Adrenal gland (tissue), 9 donors: ENCODE measurements at regions not wholly inside any gene's neighbourhood (a gene's known extent, or its start where the extent isn't known, plus 50 kb on each side); places are given as distances from the start of the nearest gene placed in this dataset.

Experiments used
- DNase-seq, 7 donors: peaks; one replicate each; pipeline ENCODE4 v3.0.0-alpha.2; 2019 to 2020
- H3K27ac ChIP-seq, 5 donors: fragments of 200-600 bp; sonication (generic) in 4 of 5; 1 replicate in 3 of 5; 2 replicates in 2 of 5; pipeline versions ENCODE4 v1.5.1 to v1.8.0; 2016 to 2020; ENCODE audit warnings: mild to moderate bottlenecking in 1 of 5
- H3K27me3 ChIP-seq: fragments of 200-600 bp; 2 replicates; pipeline ENCODE4 v1.8.0; 2021
- H3K36me3 ChIP-seq, 2 donors: fragments of 200-600 bp; replicated peaks in 1 of 2; 1 replicate in 1 of 2; 2 replicates in 1 of 2; pipeline versions ENCODE4 v1.5.1 to v1.8.0; 2018 to 2022
- H3K4me1 ChIP-seq, 2 donors: fragments of 200-600 bp; replicated peaks in 1 of 2; 1 replicate in 1 of 2; 2 replicates in 1 of 2; pipeline versions ENCODE4 v1.5.1 to v1.8.0; 2018 to 2021
- H3K4me3 ChIP-seq, 4 donors: fragments of 200-600 bp; sonication (generic) in 3 of 4; one replicate each; pipeline ENCODE4 v1.5.1; 2016 to 2018
- H3K9me3 ChIP-seq, 3 donors: fragments of 200-600 bp; sonication (generic) in 1 of 3; replicated peaks in 1 of 3; 1 replicate in 2 of 3; 2 replicates in 1 of 3; pipeline versions ENCODE4 v1.5.1 to v1.8.0; 2016 to 2021
- POLR2A ChIP-seq, 2 donors: fragments of 450-650 bp; IDR thresholded peaks; one replicate each; pipeline ENCODE4 v1.6.1; 2017; ENCODE audit warnings: antibody characterized with exemption in 2 of 2, mild to moderate bottlenecking in 2 of 2, moderate library complexity in 1 of 2
- WGBS, 4 donors: extraction: QIAGEN DNeasy Blood & Tissue Kit in 2 of 4; methylation state at CpG; one replicate each; pipeline versions ENCODE4 v1.1.5 to v1.1.7; 2013 to 2017; 5-methylcytosine and 5-hydroxymethylcytosine counted together
- intact Hi-C, 2 donors: fragments of 100-400 bp; cut with DNase I; formaldehyde crosslinking; loops; one replicate each; pipeline versions ENCODE4 v1.14.1 to v1.15.0; 2022 to 2023
- TF ChIP-seq, protein P1 (sequence below), 6 experiments: fragments of 450-650 bp in 4 of 6; fragments of 200-600 bp in 2 of 6; sonication (generic) in 1 of 6; IDR thresholded peaks; 1 replicate in 5 of 6; 2 replicates in 1 of 6; pipeline versions ENCODE4 v1.5.1 to v1.8.0; 2016 to 2021; ENCODE audit warnings: antibody characterized with exemption in 6 of 6, mild to moderate bottlenecking in 2 of 6, moderate library complexity in 1 of 6
- donor health status: healthy with polysubstance abuse.
- donor health status: Bipolar disorder and iron deficiency.
- donor health status: DM: yes; HTN: yes; CAD: no.
- donor health status: DM: no; HTN: no; CAD: no.
- donor health status: DM: no; HTN: no; CAD: no.

DNA sequence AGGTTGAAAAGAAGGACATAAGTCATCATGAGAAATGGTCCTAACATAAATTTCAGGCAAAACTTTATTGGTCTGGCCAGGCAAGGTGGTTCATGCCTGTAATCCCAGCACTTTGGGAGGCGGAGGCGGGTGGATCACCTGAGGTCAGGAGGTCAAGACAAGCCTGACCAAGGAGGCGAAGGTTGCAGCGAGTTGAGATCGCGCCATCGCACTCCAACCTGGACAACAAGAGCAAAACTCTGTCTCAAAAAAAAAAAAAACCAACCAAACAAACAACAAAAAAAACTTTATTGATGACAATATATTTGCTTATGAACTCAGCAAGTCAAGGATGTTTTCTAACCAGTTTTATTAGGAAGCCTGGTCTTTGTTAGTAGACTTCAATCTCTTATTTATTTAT, 54.6 kb upstream of the ARHGAP21 start:
- Histone ChIP-seq H3K9me3 (no peaks in the 10 kb centered on the region), H3K36me3 (no peaks in the 10 kb centered on the region), H3K27me3 (no peaks in the 10 kb centered on the region), H3K4me3 (no peak overlapping the region), H3K4me1 (no peaks in the 10 kb centered on the region), H3K27ac (no peak overlapping the region)
- intact Hi-C loops, result no loop called here
- 96 to 99% (median 98%) methylated on average over 7 of the region's 7 CpGs for WGBS, 4 donors
- DNase-seq, result no peak
- no peak for TF ChIP-seq POLR2A (IDR thresholded peaks at IDR 0.05)
- TF ChIP-seq, protein P1, sequence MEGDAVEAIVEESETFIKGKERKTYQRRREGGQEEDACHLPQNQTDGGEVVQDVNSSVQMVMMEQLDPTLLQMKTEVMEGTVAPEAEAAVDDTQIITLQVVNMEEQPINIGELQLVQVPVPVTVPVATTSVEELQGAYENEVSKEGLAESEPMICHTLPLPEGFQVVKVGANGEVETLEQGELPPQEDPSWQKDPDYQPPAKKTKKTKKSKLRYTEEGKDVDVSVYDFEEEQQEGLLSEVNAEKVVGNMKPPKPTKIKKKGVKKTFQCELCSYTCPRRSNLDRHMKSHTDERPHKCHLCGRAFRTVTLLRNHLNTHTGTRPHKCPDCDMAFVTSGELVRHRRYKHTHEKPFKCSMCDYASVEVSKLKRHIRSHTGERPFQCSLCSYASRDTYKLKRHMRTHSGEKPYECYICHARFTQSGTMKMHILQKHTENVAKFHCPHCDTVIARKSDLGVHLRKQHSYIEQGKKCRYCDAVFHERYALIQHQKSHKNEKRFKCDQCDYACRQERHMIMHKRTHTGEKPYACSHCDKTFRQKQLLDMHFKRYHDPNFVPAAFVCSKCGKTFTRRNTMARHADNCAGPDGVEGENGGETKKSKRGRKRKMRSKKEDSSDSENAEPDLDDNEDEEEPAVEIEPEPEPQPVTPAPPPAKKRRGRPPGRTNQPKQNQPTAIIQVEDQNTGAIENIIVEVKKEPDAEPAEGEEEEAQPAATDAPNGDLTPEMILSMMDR (IDR thresholded peaks at IDR 0.05), result no peak

DNA sequence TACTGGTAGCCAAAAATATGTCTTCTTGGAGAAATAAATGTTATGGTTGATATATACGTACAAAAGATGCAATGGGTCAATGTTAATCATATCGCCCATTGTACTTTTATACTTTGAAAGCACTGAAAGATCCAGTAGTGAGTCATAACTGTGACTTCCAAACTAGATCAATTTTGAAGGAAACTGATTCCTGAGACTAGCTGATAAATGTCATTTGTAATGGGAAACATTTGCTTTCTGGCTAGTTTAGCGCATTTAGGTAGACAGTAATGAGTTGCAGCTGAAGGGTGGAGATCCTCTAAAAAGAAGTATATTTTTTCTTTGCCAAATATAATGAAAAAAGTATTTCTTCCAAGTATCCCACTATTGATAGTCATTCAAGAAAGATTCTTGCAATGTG, 53.5 kb upstream of the ARHGAP21 start:
- Histone ChIP-seq H3K27me3 (no peaks in the 10 kb centered on the region), H3K9me3 (no peaks in the 10 kb centered on the region), H3K4me3 (no peak overlapping the region), H3K27ac (no peak overlapping the region), H3K4me1 (no peaks in the 10 kb centered on the region), H3K36me3 (no peaks in the 10 kb centered on the region)
- 80 to 91% (median 87%) methylated on average over 3 of the region's 3 CpGs for WGBS, 4 donors
- intact Hi-C loops, result no loop called here
- no peak for DNase-seq
- TF ChIP-seq, protein P1 (IDR thresholded peaks at IDR 0.05), result no peak
- no peak for TF ChIP-seq POLR2A (IDR thresholded peaks at IDR 0.05)

DNA sequence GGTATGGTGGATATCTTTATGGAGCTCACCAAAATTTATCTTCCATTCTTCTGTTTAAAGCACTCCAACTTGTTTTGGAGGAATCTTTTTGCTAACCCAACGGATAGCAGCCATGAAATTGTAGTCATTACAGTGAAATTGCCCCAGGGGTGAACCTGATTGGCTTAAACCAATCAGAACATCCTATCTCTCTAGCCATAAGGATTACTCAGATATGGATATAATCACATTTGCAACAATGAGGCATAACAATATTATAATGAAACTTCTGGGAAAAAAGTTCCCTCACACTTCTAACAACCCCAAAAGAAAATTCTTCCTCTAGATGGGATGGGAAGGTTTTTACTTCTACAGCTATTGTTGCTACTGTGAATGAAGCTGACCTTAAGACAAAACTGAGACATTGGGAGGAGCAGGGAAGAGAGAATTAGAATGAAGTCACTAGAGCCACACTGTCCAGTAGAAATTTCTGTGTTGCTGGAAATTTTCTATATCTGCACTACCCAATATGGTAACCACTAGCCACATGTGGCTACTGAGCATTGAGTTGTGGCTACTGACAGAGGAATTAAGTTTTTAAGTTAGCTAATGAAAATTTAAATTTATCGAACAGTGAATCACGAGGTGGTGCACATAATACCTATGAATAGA, 50.4 kb upstream of the ARHGAP21 start:
- intact Hi-C loops, result no loop called here
- 87 to 93% (median 89%) methylated on average over 3 of the region's 3 CpGs for WGBS, 4 donors

More for the DNA sequence above, 50.4 kb upstream of the ARHGAP21 start:
- Histone ChIP-seq H3K4me3 (no peak overlapping the region), H3K4me1 (peaks cover 0 to 4% of the 10 kb centered on the region in 2 donors), H3K27me3 (no peaks in the 10 kb centered on the region), H3K36me3 (no peaks in the 10 kb centered on the region), H3K9me3 (no peaks in the 10 kb centered on the region), H3K27ac (no peak overlapping the region)
- no peak for TF ChIP-seq POLR2A (IDR thresholded peaks at IDR 0.05)
- TF ChIP-seq, protein P1 (IDR thresholded peaks at IDR 0.05), result no peak
- DNase-seq, result no peak
